GM21786 (cell line): ENCODE measurements at regions not wholly inside any gene's neighbourhood (a gene's known extent, or its start where the extent isn't known, plus 50 kb on each side); places are given as distances from the start of the nearest gene placed in this dataset.
A peak's percentile ranks its signal among the peaks of the same experiment; 100 is the strongest.
"Not testable (repeated sequence)": the region's sequence is repeated elsewhere in the genome, so short reads cannot be mapped to it uniquely, and the experiment has no call there.

Experiments
- ATAC-seq: cut with Tn5 transposase; IDR thresholded peaks from one replicate; pipeline ENCODE4 v1.9.1; 2021; ENCODE audit not compliant: unreplicated experiment

DNA sequence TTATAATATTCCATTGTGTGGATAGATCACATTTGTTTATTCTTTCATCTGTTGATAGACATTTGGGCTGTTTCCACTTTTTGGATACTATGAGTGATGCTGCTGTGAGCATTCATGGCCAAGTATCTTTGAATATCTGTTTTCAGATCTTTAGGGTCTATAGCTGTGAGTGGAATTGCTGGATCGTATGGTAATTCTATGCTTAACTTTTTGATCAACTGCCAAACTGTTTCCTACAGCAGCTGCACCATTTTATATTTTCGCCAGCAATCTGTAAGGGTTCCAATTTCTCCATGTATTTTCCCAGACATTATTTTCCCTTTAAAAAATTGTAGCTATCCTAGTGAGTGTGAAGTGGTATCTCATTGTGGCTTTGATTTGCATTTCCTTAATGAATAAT is 238.1 kb downstream of the AACS start:
- no peak for ATAC-seq

DNA sequence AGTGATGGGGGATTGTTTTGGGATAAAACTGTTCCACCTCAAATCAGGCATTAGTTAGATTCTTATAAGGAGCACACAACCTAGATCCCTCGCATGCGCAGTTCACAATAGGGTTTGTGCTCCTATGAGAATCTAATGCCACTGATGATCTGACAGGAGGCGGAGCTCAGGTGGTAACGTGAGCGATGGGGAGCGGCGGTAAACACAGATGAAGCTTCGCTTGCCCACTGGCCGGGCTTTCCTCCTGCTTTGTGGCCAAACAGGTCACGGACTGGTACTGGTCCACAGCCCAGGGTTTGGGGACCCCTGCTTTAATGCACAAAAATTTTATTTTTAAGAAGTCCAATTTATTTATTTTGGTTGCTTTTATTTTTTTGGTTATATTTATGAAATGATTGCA is 238.8 kb downstream of the AACS start:
- no peak for ATAC-seq

DNA sequence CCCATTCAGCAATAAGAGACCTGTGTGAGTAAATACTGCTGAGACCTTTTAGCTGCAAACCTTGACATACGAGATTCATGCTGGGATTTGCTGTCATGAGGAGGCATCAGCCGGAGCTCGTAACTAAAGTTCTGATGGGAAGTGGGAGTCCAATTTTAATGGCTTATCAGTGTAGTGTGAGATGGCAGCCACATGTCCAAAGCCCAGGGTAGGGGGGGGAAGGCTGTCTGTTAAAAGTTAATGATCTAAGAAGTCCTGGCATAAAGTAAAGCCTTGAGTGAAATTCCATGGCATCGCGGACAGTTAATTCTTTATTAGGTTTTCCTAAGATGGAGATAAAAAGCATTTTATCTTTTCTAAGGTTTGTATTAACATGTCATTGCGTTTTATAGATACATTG is 240.0 kb downstream of the AACS start:
- ATAC-seq, result no peak

DNA sequence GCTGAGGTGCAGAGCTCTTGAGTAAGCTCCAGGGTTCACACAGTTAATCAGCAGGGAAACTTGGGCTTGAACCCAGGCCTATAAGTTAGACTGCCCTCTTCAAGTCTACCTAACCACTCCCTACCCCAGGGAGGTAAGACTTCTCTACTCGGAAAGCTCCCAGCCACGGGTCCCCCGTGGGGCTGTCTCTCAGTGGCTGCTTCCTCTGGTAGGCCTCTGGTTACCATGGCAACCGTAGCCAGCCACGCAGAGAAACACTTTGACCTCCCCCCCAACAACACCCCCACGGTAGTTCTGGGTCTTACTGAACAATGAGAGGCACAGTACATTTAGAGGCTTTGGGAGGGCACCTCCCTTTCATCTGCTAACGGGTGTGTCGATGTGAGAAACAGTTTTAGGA is 245.2 kb downstream of the AACS start:
- no peak for ATAC-seq

DNA sequence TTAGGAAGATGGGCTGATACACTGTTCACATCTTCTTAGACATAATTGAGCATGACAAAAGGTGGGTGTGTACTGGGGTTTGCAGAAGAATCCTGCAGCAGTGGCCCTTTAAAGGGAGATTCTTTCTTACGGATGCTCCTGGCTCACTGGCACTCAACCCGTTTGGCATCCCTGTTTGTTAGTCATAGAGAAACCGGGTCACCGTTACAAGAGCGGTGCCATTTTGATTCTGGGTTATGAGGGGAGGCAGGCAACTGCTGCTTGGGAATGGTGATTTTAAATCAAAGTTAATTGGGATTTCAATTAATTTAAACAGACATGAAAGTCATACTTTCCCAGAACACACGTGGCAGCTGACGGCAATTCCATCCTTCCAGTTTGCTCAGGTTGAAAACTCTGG is 245.8 kb downstream of the AACS start:
- no peak for ATAC-seq

DNA sequence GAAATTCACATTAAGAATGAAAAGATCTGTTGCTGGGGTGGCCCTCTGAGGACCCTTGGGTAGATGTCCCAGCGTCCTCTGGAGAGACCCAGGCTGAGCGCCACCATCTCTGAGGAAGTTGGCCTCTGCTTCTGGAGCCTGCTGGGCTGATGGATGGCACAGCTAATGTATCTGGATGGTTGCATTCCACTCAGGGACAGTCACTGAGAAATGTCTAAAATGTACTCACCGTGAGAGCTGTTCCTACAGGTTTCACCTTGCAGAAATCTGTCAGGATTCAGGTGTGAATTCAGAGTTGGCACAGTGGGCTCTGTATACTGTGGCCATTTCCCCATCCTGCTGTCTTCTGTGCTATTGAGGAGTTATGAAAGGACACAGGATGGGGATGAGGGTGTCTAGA is 247.2 kb downstream of the AACS start:
- ATAC-seq, result no peak

DNA sequence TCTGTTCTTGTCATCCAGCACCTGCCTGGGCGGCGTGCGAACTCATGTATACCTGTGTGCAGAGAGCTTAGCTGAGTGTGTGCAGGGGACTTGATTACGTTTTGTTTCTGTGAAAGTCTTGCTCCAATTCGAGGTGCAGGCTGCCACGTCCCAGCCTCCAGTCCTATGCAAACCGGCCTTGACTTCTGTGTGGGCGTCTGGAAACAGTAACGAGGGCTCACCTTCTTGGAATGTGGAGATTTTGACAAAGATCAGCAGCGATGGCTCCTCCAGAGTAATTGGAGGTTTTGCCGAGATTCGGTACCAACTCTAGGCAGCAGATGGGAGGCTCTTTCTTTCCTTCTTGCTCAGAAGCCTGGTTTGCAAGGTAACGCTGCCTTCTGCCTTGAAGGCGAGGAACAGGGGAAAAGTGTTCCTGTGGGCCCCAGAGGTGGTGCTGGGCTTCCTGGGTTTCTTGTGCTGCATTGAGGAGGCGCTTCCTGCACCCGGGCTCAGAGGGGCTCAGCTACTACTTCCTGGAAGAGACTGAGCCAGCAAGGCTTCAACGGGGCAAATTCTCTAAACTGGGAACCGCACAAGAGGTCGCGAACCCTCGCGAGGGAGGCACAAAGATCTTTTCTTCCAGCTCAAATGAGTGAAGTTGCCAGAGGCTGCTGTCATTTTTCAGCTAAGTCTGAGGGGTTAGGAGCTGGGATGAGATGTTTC is 249.0 kb downstream of the AACS start:
- ATAC-seq, result no peak

DNA sequence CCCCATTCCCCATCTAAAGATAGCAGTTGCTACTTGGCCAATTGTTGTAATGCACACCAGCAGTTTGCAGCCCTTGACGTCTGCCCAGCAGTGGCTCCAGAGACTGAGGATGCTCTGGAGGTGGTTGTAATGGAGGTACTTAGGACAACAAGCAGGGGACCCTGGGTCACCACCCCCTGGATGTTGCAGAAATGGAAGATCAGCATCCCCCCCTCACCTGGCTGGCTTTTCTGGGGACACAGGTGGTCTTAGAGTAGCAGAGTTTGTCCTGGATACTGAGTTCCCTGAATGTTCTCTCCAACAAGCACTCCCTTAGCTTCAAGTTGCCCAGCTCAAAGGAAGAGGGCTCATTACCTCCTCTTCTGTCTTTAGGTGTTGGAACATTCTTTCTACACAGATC is 250.5 kb downstream of the AACS start:
- ATAC-seq, result no peak

DNA sequence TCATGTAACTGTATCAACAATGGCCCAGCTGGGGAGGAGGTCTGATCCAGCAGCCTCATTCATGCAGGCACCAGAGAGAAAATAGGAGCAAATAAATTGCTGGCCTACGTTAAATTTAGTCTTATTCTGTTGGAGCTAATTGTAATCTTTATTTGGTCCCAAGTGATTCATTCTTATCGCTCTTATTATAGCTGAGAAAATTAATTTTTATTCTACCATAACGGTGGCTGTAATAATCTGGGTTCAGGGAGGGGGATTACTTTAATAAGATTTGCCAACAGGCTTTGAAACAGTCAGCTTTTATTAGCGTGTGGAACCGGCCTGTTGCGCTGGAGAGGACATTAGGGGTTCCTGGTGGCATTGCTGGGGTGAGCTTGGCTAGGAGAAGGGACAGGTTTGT is 254.9 kb downstream of the AACS start:
- ATAC-seq, result no peak

DNA sequence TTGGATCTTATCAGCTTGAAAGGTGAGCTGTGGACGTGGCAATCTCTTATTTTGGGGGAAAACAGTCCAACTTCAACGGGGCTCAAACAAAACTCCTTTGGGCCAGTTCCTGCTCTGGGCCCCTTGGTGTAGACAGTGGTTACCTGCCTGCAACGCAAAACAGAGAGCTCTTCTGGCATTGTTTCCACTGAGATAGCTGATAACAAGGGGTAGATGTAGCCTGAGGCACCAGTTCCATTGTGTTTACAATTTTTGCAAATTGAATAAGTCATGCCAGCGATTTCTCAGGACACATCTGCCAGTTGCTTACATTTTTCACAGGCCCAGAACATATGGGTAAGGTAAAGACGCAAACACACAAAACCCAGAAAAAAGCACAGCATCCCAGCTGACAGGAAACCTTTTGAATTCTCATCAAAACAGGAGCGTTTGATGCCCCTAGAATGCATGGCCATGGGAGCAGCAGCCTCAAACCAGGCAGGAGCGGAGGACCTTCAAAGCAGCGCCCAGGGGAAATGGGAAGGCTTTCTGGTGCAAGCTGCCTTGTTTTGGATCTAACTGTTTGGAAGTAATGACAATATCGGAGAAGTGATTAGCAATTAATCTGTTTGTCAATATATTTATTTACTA is 259.7 kb downstream of the AACS start:
- no peak for ATAC-seq

DNA sequence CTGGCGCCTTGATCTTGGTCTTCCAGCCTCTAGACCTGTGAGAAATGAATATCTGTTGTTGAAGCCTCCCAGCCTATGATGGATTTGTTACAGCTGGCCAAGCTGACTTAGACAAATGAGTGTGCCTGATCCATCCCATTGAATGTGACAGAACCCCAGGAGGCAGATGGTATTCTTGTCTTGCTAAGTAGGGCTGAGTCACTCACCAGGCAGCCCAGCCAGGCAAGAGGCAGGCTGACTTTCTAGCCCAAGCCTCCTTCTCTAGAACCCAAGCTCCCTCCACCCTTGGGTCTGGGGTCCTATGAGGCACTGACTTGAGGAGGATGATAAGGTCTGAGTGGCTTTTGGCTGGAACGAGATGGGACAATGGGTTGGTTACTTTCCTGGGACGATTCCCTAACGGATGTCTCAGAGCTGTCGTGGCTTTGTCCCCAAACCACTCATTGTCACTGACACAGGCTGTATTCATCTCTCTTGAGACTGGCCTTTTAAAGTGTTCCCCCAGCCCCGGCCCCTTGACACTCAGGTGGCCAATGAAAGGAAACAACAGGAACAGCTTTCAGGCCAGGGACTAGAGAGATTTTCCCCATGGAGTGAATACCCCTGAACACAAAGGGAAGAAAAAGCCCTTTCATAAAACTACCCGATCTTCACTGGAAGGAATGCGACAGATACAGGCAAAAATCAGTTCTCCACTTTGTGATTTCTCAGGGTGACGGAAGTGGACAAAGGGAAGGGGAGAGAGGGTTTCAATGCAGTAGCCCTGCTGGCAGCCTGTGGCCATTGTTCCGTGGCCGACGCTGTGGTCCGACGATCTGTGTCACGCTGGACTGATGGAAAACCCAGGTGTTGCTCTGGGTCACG is 264.2 kb downstream of the AACS start:
- ATAC-seq, result no peak

DNA sequence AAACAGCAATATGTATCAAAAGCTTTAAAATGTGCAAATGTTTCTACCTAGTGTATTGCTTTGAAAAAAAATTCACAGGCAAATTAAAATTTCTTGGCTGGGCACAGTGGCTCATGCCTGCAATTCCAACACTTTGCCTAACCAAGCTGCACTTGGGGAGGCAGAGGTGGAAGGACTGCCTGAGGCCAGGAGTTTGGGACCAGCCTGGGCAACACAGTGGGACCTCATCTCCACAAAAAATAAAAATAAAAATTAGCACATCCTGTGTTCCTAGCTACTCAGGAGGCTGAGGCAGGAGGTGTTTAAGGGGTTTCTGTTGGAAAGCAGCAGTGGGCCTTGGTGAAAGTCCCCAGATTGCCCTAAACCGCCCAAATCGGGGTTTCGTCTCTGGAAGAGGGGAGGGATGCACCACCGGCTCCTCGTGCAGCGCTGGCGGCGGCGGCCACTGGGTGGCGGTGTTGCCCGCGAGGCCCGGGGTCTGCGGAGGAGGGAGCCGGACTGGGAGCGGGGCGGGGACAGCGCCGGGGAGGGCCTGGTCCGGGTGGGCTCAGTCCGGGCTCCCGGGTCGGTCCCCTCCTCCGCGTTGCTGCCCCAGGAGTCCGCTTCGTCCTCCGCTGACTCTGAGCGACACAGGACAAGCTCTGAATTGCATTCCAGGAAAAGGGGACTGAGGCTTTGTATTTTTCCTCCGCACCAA is 265.6 kb downstream of the AACS start:
- ATAC-seq, result peak; percentile 72

DNA sequence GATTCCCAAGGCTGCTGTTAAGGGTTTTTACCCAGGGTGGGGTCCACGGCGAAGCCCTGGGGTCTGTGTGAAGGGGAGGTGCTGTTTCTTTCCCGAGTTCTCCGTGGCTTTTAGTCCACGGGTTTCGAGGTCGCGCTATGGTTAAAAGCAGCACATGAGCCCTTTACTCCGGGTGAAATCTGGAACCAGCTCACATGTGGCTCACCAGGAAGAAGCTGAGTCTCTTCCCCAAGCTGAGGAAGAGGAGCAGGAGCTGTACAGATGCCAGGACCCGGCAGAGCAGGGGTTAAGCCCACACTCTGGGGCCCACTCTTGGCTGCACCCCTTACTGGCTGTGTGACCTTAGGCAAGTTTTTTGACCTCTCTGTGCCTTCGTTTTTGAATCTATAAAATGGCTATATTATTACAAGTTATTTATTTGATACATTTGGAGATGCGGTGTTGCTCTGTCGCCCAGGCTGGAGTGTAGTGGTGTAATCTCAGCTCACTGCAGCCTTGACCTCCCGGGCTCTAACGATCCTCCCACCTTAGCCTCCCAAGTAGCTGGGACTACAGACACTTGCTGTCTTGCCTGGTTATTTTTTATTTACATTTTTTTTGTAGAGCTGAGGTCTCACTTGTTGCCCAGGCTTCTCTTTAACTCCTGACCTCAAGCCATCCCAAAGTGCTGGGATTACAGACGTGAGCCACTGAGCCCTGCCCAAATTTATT is 266.3 kb downstream of the AACS start:
- no peak for ATAC-seq

DNA sequence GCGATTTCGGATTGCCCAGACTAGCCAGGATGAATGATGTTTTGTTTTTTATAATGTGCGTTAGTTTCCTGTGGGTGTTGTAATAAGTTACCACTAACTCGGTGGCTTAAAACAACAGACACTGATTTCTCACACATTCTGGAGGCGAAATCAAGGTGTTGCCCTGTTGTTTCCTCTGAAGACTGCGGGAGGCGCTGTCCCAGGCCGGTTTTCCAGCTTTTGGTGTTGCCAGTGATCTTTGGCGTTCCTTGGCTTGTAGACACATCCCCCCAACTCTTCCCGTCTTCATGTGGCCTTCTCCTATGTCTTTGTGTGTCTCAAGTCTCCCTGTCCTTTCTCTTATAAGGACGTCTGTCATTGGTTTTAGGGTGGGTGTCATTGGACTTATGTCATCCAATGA is 267.7 kb downstream of the AACS start:
- no peak for ATAC-seq

DNA sequence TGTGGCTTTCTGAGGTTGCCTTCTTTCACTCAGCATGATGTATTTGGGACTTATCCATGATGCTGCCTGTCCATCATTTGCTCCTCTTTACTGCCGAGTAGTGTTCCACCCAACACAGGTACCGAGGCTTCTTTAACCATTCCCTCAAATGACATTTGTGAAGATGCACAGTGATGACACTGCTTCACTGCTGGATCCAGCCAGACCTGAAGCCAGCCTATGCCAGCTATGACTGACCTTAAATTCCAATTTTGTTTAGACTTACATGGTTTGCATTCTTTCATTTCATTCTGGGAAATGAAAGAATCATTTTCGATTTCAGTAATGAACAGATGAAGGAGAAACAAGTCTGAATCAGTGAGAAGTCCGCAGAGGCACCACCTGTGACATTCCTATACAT is 271.0 kb downstream of the AACS start:
- no peak for ATAC-seq

DNA sequence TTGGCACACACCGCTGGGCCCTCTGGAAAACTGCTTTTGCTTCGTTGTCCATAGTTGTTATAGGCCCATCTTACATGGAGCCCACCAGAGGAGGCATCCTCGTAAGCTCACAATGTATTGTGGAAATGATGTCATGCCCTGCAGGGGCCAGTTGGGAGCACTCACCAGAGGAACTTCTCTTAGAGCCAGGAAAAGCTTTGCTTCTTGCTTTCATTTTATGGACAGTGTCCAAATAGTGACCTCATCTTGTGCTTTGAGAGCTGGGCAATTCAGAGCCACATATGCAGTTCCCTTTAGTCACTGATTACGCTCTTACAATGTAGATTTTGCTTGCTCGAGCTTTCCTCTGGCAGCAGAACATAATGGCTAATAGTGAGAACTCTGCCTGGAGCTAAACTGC is 275.6 kb downstream of the AACS start:
- ATAC-seq, result no peak

DNA sequence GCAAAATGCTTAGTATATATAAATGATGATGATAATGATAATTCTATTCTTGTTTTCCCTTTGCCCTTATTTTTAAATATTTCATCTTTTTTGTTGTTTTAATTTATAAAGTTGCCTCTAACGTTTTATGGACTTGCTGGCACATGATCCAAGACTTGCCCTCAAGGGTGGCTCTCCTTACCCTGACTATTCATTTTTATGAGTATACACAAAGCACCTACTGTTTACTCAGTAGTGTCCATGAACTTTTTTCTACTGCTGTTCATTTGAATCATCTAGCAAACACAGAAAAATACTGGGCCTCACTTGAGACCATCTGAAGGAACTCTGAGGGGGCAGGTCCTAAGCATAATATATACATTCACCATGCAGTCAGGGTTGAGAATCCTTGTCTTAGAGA is 276.2 kb downstream of the AACS start:
- ATAC-seq, result no peak

DNA sequence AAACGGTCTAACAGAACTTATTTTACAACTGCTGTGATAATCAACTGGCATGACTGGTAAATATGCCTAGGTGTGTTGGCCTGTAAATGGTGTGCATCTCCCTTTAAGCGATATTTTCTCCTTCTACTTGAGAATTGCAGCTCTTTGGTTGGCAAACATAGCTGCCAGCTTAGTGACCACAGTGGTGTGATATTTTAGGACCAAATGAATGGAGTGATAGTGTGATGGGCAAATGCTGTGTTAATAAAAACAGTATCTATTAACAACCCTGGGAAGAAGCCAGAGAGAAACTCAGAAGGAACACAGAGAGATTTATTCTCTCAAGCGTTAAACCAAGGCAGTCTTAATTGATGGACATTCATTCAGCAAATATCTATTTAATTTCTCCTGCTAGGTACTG is 278.4 kb downstream of the AACS start:
- ATAC-seq, result no peak

DNA sequence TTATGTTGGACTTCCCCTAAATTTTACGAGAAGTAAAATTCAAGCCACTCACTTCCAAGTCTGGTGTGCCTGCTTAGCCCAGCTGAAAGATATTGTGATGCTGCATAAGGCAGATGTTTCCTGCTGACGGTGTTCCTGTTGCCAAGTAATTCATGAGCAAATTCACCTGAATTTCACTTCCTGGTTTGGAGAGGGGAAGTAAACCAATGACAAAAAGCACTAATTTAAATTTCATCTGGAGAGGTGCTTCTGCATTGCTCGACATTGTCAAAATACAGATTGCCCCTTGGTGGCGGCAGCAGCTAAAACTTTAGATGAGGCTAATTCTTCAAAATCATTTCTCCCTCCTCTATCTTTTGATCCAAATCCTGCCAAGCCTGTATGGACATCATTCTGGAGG is 281.1 kb downstream of the AACS start:
- ATAC-seq, result no peak

DNA sequence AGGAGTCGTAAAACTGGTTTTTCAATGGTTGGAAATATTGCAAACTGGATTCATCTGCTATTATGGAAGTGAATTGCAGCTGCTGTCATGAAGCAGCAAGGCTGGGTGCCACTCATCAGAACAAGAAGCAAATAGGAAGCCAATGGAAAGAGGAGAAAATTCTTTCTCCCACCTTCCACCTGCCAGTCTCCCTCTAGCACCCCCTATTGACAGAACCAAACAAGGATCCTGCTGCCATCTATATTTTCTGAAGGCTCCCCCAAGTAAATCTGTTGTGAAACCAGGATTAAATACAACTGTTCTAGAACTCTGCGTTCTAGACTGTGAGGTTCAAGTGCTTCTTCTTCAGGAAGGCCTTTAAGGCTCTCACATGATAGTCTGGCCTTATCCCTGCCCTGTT is 286.6 kb downstream of the AACS start:
- ATAC-seq, result no peak

DNA sequence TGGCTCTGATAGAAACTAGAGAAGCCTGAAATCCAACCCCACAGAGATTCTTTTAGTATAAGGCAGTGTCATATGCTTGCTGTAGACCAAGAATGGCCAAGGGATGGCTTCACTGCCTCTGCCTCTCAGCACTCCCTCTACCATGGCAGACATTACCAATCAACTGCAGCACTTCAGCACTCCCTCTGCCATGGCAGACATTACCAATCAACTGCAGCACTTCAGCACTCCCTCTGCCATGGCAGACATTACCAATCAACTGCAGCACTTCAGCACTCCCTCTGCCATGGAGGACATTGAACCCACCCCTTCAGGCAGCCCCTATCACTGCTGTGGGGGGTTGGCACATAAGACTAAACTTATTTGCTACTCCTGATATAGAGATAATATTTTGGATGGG is 287.8 kb downstream of the AACS start:
- ATAC-seq, result not testable (repeated sequence)
